K562 (cell line): ENCODE measurements at regions not wholly inside any gene's neighbourhood (a gene's known extent, or its start where the extent isn't known, plus 50 kb on each side); places are given as distances from the start of the nearest gene placed in this dataset.

ENCODE experiments used
- ELF2 ChIP-seq: fragments of 250-450 bp; sonication (Bioruptor Pico); IDR thresholded peaks from 2 replicates; pipeline ENCODE4 v1.5.0; 2021; ENCODE audit warnings: mild to moderate bottlenecking
- ELF4 ChIP-seq: fragments of 450-650 bp; formaldehyde crosslinking; IDR thresholded peaks from 2 replicates; pipeline ENCODE4 v1.4.0; 2022; ENCODE audit warnings: missing genetic modification characterization
- EWSR1 ChIP-seq: fragments of 450-650 bp; IDR thresholded peaks from 2 replicates; pipeline ENCODE4 v1.6.1; 2018; ENCODE audit warnings: borderline replicate concordance, mild to moderate bottlenecking, low read depth, moderate library complexity; ENCODE audit not compliant: partially characterized antibody
- GATAD2A ChIP-seq: fragments of 450-650 bp; IDR thresholded peaks from 2 replicates; pipeline ENCODE4 v1.6.1; 2017
- HNRNPH1 ChIP-seq: fragments of 200-400 bp; formaldehyde crosslinking; optimal IDR thresholded peaks from 2 replicates; pipeline ENCODE3; 2017; ENCODE audit warnings: low read depth, mild to moderate bottlenecking, low read length, moderate library complexity
- MAFF ChIP-seq: IDR thresholded peaks from 2 replicates; pipeline ENCODE4 v1.6.1; 2012; ENCODE audit warnings: low read length, improper control_type of control experiment
- MTA2 ChIP-seq: fragments of 450-650 bp; IDR thresholded peaks from 2 replicates; pipeline ENCODE4 v1.6.1; 2016; ENCODE audit warnings: low read depth
- RBM25 ChIP-seq: fragments of 200-400 bp; formaldehyde crosslinking; IDR thresholded peaks from 2 replicates; pipeline ENCODE4 v1.6.1; 2018; ENCODE audit warnings: low read length, low read depth, moderate library complexity; ENCODE audit not compliant: severe bottlenecking
- SAP30 ChIP-seq: fragments of 200-600 bp; sonication (generic); IDR thresholded peaks from 2 replicates; pipeline ENCODE4 v1.6.1; 2012; ENCODE audit warnings: borderline replicate concordance, low read depth, mild to moderate bottlenecking, moderate library complexity, low read length, control low read depth, inconsistent platforms; ENCODE audit not compliant: insufficient read depth, poor library complexity, severe bottlenecking
- TAF15 ChIP-seq: fragments of 200-400 bp; formaldehyde crosslinking; IDR thresholded peaks from 2 replicates; pipeline ENCODE4 v1.6.1; 2017; ENCODE audit warnings: mild to moderate bottlenecking, low read depth, low read length, moderate library complexity
- TEAD4 ChIP-seq, 2 experiments: sonication (generic) in 1 of 2; formaldehyde crosslinking in 1 of 2; IDR thresholded peaks; 2 replicates each; pipeline versions ENCODE4 v1.6.1 to v1.8.0; 2012 to 2022; ENCODE audit warnings: borderline replicate concordance in 1 of 2, inconsistent platforms in 1 of 2, low read length in 1 of 2, mild to moderate bottlenecking in 1 of 2, missing genetic modification reagents in 1 of 2
- ZFP1 ChIP-seq: fragments of 450-650 bp; formaldehyde crosslinking; IDR thresholded peaks from 2 replicates; pipeline ENCODE4 v1.4.0; 2020; ENCODE audit warnings: mild to moderate bottlenecking, mixed read lengths
- ZNF253 ChIP-seq: fragments of 250-450 bp; sonication (Bioruptor Pico); conservative IDR thresholded peaks from 2 replicates; pipeline ENCODE4 v1.6.1; 2021; ENCODE audit warnings: mild to moderate bottlenecking
- ZNF280B ChIP-seq: fragments of 250-450 bp; sonication (Bioruptor Pico); IDR thresholded peaks from 2 replicates; pipeline ENCODE4 v1.5.1; 2021; ENCODE audit warnings: mild to moderate bottlenecking
- TF ChIP-seq, protein P1 (sequence below): fragments of 450-650 bp; formaldehyde crosslinking; IDR thresholded peaks from 2 replicates; pipeline ENCODE4 v1.4.0; 2022; ENCODE audit warnings: missing genetic modification characterization
- TF ChIP-seq, protein P2 (sequence below): fragments of 250-450 bp; sonication (Bioruptor Pico); IDR thresholded peaks from 2 replicates; pipeline ENCODE4 v1.5.0; 2020; ENCODE audit warnings: mild to moderate bottlenecking, borderline replicate concordance

DNA sequence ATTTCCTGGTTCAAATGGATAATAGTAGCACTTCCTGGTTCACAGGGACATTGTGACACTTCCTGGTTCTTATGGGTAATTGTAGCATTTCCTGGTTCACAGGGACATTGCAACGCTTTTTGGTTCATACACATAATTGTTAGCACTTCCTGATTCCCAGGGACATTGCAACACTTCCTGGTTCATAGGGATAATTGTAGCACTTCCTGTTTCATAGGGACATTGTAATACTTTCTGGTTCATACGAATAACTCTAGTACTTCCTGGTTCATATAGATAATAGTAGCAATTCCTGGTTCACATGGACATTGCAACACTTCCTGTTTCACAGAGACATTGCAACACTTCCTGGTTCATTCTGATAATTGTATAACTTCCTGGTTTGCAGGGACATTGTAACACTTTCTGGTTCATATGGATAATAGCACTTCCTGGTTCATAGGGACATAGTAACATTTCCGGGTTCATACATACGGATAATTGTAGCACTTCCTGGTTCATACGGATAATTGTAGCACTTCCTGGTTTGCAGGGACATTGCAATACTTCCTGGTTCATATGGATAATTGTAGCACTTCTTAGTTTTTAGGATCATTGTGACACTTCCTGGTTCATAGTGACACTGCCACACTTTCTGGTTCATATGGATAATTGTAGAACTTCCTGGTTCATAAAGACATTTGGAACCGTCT lies 61.6 kb upstream of the CD99 start (continued):
- TF ChIP-seq, protein P1, sequence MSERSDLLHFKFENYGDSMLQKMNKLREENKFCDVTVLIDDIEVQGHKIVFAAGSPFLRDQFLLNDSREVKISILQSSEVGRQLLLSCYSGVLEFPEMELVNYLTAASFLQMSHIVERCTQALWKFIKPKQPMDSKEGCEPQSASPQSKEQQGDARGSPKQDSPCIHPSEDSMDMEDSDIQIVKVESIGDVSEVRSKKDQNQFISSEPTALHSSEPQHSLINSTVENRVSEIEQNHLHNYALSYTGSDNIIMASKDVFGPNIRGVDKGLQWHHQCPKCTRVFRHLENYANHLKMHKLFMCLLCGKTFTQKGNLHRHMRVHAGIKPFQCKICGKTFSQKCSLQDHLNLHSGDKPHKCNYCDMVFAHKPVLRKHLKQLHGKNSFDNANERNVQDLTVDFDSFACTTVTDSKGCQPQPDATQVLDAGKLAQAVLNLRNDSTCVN (CRISPR knock-in tag): no peak
- TF ChIP-seq TAF15: no peak
- TF ChIP-seq SAP30: no peak
- no peak for TF ChIP-seq GATAD2A
- no peak for TF ChIP-seq ZNF253 (CRISPR knock-in tag)
- TF ChIP-seq HNRNPH1: no peak
- no peak for TF ChIP-seq ZNF280B
- TF ChIP-seq MAFF: no peak
- peak; percentile 97 for TF ChIP-seq ELF2 (CRISPR knock-in tag)
- TF ChIP-seq, protein P2, sequence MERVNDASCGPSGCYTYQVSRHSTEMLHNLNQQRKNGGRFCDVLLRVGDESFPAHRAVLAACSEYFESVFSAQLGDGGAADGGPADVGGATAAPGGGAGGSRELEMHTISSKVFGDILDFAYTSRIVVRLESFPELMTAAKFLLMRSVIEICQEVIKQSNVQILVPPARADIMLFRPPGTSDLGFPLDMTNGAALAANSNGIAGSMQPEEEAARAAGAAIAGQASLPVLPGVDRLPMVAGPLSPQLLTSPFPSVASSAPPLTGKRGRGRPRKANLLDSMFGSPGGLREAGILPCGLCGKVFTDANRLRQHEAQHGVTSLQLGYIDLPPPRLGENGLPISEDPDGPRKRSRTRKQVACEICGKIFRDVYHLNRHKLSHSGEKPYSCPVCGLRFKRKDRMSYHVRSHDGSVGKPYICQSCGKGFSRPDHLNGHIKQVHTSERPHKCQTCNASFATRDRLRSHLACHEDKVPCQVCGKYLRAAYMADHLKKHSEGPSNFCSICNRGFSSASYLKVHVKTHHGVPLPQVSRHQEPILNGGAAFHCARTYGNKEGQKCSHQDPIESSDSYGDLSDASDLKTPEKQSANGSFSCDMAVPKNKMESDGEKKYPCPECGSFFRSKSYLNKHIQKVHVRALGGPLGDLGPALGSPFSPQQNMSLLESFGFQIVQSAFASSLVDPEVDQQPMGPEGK (CRISPR knock-in tag): no peak
- TF ChIP-seq ZFP1 (CRISPR knock-in tag): no peak
- no peak for TF ChIP-seq EWSR1
- TF ChIP-seq ELF4: peak; percentile 79
- peak; percentile 78 for TF ChIP-seq MTA2
- no peak for TF ChIP-seq RBM25
- no peak for TF ChIP-seq TEAD4 (IDR thresholded peaks at IDR 0.05; ENCODE audit: low read length)
- no peak for TF ChIP-seq TEAD4 (CRISPR knock-in tag; IDR thresholded peaks at IDR 0.05; ENCODE audit: borderline replicate concordance)
